Stomach (tissue), 4 donors: ENCODE measurements at regions not wholly inside any gene's neighbourhood (a gene's known extent, or its start where the extent isn't known, plus 50 kb on each side); places are given as distances from the start of the nearest gene placed in this dataset.

Source experiments
- CTCF ChIP-seq, 7 experiments: fragments of 450-650 bp in 4 of 7; fragments of 200-600 bp in 3 of 7; sonication (generic) in 3 of 7; IDR thresholded peaks; one replicate each; pipeline ENCODE4 v1.5.1; 2016 to 2019; ENCODE audit warnings: antibody characterized with exemption in 7 of 7, control low read depth in 2 of 7, mild to moderate bottlenecking in 1 of 7
- EP300 ChIP-seq: sonication (generic); formaldehyde crosslinking; IDR thresholded peaks from one replicate; pipeline ENCODE4 v1.6.1; 2017; ENCODE audit warnings: antibody characterized with exemption
- POLR2A ChIP-seq, 4 donors: fragments of 450-650 bp; IDR thresholded peaks; one replicate each; pipeline ENCODE4 v1.6.1; 2016; ENCODE audit warnings: antibody characterized with exemption in 4 of 4, control low read depth in 2 of 4, mild to moderate bottlenecking in 1 of 4, moderate library complexity in 1 of 4
- POLR2AphosphoS5 ChIP-seq, 3 donors: sonication (generic); formaldehyde crosslinking; IDR thresholded peaks; one replicate each; pipeline ENCODE4 v1.6.1; 2016; ENCODE audit warnings: antibody characterized with exemption in 3 of 3

- TF ChIP-seq POLR2AphosphoS5 (IDR thresholded peaks at IDR 0.05) = no peak
- no peak for TF ChIP-seq CTCF (IDR thresholded peaks at IDR 0.05)
- TF ChIP-seq EP300 = no peak
- no peak for TF ChIP-seq POLR2A (IDR thresholded peaks at IDR 0.05)
Measured at GRCh38 chr19:28169168-28169887, 1043.6 kb downstream of the UQCRFS1 start.
